ENCODE measurements at regions not wholly inside any gene's neighbourhood (a gene's known extent, or its start where the extent isn't known, plus 50 kb on each side); places are given as distances from the start of the nearest gene placed in this dataset.

DNA sequence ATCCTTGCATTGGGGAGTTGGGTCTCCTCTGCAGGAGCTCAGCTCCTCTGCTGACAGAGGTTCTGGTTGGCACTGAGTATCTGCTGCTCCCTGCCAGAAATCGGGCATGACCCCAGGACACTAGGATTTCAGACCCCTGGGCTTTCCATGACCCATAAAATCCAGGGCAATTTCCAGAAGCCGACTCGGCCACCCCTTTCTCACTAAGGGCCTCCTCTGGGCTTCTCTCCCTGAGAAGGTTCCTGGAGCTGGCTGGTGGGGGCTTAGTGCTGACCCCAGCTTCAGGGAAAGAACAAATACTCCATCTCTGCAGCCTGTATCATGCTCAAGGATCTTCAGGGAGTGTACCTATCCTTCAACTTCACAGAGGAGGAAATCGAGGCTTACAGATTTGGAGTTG is 603.4 kb downstream of the PTPRU start:
- DNase-seq = no peak

DNA sequence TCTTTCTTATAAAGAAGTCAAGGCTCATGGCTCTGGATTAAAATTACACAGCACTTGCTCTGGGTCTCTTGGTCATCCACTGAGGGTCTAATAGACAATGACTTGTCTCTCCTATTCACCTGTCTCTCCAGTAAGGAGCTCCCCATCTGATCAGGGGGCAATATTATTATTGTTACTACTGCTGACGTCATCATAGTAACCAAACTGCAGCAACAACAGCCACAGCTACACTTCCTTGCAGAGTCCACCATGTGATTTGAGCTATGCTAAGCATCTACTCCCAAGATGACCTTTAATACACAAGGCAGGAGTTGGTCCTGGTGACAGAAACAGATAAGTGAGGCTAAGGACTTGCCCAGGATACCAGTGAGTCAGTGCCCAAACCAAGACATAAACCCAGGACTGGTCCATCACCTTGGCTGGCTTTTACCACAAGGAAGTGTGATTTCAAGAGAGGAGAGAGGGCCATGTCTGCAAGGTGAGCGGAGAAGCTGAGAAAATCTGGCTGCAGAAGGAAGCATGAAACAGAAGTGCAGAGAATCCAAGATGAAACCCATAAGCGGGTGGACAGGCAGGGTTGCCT is 602.5 kb downstream of the PTPRU start:
- no peak for DNase-seq

DNA sequence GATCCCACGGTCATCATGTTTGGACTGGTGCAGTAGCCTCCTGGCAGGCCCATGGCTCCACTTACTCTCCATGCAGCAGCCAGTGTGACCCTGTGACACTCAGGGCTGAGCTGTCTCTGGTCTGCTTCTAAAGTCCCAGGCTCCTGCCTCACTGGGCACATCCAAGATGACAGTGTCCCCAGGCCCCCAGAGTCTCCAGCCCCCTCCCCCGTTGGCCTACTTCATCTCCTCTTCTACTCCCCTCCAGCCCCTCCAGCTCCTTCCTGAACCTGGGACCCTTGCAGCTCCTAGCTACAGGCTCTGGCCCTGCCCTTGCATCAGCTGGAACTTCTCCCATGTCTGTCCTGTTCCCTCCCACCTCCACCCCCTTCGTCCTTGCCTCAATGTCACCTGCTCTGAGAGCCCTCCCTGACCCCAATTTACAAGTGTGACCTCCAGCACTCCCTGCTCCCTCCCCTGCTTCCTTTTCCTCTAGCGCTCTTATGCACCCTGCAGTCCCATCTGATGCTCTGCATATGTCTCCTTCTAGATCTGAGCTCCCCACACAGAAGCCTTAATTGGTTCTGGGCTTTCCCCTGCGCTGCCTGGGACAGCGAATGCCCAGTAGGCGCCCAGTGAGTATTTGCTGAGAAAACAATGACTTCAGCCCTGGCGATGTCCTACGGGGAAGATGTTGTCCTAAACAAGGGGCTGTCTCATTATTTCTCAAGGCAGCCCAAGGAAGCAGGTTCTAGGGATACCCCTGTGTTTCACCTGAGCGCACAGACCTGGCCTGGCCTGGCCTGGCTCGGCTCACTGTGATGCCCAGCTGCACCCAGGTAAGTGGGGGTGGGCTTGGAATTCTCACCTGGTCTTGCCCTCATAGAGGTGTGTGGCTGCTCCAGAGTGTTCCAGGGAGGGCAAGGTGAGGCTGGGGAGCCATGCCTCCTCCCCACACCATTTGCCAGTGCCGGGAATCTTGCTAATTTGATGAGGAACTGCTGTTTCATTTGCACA is 600.6 kb downstream of the PTPRU start:
- DNase-seq = no peak

DNA sequence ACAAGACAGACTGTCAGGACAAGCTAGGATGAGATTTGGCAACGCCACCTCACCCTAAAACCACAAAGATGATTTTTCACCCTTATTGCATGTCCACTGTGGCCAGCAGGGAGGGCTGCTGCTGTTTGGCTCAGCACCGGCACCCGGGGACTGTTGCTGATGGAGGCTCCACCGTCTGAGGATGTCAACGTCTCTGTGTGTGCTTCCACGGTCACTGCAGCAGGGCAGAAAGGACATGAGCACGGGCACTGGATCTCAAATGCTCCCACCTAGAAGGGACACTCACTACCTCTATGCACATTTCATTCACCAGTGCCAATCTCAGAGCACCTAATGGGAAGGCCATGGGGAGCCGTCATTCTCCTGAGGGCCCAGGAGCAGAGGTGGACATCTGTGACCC is 599.6 kb downstream of the PTPRU start:
- no peak for DNase-seq

GRCh38 chr1:29835406-29835805 is 599.1 kb downstream of the PTPRU start:
- DNase-seq = no peak

GRCh38 chr1:29833581-29833980 is 597.3 kb downstream of the PTPRU start:
- DNase-seq = no peak

DNA sequence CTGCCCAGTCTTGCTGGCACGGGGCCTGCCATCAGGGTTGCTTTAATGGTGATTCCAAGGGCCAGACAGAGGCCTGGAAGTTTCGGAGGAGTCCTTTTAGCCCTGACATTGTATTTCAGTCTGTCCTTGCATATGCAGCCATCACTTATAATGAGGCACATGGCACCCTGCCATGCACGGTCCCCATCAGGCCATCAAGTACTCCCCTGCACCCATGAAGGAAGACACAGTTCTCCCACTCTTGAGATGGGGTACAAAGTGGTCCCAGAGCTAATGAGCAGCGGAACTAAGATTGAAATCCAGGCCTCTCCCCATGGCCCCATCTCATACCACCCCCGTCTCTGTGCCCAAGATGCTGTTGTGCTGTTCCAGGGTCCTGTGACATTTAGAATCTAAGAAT is 596.6 kb downstream of the PTPRU start:
- no peak for DNase-seq

- no peak for DNase-seq
Measured at GRCh38 chr1:29832471-29832870, 596.1 kb downstream of the PTPRU start.

GRCh38 chr1:29831500-29832117 is 595.3 kb downstream of the PTPRU start:
- DNase-seq = no peak

DNA sequence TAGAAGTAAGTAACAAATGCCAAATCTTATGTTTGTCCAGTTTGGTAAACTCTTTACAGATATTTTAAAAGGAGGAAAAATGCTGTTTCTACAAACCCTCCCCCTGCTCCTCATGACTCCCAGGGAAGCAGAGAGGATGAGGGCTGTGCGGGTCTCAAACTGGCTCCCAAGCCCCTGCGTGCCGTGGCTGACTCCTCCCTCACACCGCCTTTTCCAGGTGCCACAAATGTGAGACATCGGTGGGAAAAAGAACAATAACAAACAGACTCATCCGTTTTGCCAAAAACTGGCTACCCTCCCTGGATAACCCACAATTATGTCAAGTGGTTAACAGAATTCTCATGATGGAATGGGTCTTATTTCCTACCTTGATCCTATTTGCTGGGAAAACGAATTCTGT is 594.6 kb downstream of the PTPRU start:
- no peak for DNase-seq

GRCh38 chr1:29830383-29830782 is 594.1 kb downstream of the PTPRU start:
- DNase-seq = no peak

DNA sequence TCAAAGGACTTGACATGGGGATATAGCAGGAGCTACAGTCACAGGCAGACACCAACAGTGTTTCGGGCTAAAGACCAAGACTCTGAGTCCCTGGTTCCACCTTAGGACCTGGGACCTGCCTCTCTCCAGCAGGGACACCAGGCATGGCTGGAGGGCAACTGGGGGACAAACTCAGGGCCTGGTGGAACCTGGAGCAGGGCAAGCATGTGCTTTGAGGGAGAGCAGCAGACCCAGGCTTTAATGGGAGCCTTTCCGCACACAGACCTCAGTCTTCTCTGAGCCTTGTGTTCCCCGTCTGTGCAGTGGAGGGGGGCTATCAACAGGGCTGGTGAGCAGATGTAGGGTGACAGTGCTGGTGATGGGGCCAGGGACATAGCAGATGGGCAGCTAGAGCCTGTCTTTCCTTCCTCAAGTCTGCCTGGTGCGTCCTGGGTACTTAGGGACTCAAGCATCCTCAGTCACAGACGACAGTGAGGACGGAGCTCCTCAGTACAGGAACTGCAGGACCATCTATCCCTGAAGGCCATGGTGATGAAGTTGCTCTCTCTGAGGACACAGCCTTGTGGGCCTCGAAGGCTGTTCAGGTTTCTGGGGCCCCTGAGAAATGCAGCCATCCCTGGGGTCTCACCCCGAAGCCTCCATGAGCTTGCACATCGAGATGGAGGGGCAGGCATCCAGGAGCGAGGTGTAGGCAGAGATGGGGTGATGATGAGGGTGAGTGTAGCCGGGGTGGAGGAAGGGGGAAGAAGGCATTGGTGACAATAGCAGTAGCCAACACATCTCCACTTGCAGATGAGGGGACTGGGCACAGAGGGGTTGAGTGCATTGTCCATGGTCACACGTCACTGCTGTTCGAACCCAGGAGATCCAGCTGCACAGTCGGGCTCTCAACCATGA is 593.4 kb downstream of the PTPRU start:
- DNase-seq = no peak

GRCh38 chr1:29828526-29829447 is 592.5 kb downstream of the PTPRU start:
- DNase-seq = no peak

GRCh38 chr1:29827801-29828525 is 591.6 kb downstream of the PTPRU start:
- DNase-seq = no peak

- DNase-seq = no peak
Measured at GRCh38 chr1:29827237-29827750, 591.0 kb downstream of the PTPRU start.

DNA sequence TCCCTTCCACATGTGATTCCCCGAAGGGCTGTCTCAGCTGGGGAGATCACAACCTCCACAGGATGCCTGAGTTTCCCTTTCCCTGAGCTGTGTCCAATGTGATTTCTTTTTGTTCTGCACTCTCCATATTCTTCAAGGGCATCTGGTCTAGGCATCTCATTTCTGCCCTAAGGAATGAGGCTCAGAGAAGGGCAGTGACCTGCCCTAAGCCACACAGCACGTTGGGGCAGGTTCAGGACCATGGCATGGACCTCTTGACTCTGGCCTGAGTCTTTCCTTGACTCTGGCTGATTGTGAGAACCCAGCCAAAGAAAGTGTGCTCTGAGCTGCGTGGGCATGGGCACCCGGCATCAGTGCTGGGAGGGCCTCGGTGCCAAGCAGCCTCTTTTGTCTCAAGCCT is 590.3 kb downstream of the PTPRU start:
- no peak for DNase-seq

- DNase-seq = no peak
Measured at GRCh38 chr1:29825941-29826415, 589.7 kb downstream of the PTPRU start.

GRCh38 chr1:29825274-29825940 is 589.1 kb downstream of the PTPRU start:
- DNase-seq = no peak

DNA sequence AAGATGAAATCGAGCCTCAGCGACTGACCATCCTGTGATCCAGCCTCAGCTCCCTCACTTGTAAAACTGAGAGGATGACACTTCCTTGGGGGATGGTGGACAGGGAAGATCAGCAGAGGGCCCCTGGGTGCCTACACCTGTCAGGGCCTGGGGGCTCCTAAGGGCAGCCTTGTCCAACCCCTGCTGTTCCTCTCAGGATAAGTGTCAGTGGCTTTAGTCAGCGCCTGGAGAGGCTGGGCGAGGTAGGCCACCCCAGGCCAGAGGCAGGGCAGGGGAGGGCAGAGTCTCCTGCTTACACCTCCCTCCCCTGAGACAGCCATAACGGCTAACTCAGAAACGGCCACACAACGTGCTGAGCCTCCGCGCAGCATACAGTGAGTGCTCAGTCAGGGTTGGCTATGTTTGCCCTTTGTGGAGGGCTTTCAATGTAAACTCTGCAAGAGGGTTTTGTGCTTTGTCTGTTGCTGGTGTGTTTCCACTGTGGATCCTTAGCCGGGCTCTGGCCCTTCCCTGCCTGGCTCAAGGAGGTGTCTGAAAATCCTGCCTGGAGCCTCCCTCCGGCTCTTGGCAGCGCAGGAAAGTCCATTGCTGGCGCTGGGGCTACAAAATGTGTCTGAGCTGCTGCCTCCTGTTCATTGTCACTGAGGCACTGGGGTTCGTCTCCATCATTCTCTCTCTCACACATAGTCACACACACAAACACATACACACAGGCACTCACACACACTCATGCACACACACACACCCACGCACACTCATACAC is 588.4 kb downstream of the PTPRU start:
- DNase-seq = no peak
